Esophagus muscularis mucosa (tissue), 4 donors: ENCODE measurements at regions not wholly inside any gene's neighbourhood (a gene's known extent, or its start where the extent isn't known, plus 50 kb on each side); places are given as distances from the start of the nearest gene placed in this dataset.

Experiments
- DNase-seq: peaks from one replicate; pipeline ENCODE4 v3.0.0-alpha.2; 2017; ENCODE audit errors: extremely low spot score
- H3K27ac ChIP-seq, 4 donors: fragments of 200-600 bp; sonication (generic); replicated peaks in 1 of 4; 1 replicate in 3 of 4; 2 replicates in 1 of 4; pipeline ENCODE4 v1.5.1; 2016 to 2019; ENCODE audit warnings: mild to moderate bottlenecking in 1 of 4
- H3K27me3 ChIP-seq, 4 donors: fragments of 200-600 bp; sonication (generic); one replicate each; pipeline versions ENCODE4 v1.5.1 to v1.6.0; 2016 to 2019
- H3K36me3 ChIP-seq, 4 donors: fragments of 200-600 bp; sonication (generic); one replicate each; pipeline ENCODE4 v1.5.1; 2016 to 2019
- H3K4me1 ChIP-seq, 4 donors: fragments of 200-600 bp; sonication (generic); one replicate each; pipeline ENCODE4 v1.5.1; 2016 to 2019
- H3K4me3 ChIP-seq, 4 donors: fragments of 200-600 bp; sonication (generic); 1 replicate in 2 of 4; 2 replicates in 2 of 4; pipeline ENCODE4 v1.5.1; 2016 to 2019; ENCODE audit warnings: mild to moderate bottlenecking in 4 of 4, moderate library complexity in 1 of 4
- H3K9me3 ChIP-seq, 4 donors: fragments of 200-600 bp; sonication (generic); 1 replicate in 3 of 4; 2 replicates in 1 of 4; pipeline ENCODE4 v1.5.1; 2016 to 2019
- EP300 ChIP-seq: sonication (generic); formaldehyde crosslinking; IDR thresholded peaks from one replicate; pipeline ENCODE4 v1.6.1; 2017; ENCODE audit warnings: antibody characterized with exemption
- POLR2A ChIP-seq: fragments of 450-650 bp; IDR thresholded peaks from one replicate; pipeline ENCODE4 v1.6.1; 2017; ENCODE audit warnings: antibody characterized with exemption, moderate library complexity, mild to moderate bottlenecking, low read depth
- POLR2AphosphoS5 ChIP-seq, 2 donors: sonication (generic); formaldehyde crosslinking; IDR thresholded peaks; one replicate each; pipeline ENCODE4 v1.6.1; 2017; ENCODE audit warnings: antibody characterized with exemption in 2 of 2
- WGBS: methylation state at CpG from one replicate; pipeline ENCODE4 v1.1.5; 2018; 5-methylcytosine and 5-hydroxymethylcytosine counted together
- intact Hi-C: fragments of 100-400 bp; cut with DNase I; formaldehyde crosslinking; loops from one replicate; pipeline ENCODE4 v1.15.1; 2023
- TF ChIP-seq, protein P1 (sequence below), 3 experiments: fragments of 200-600 bp in 2 of 3; fragments of 450-650 bp in 1 of 3; sonication (generic) in 2 of 3; IDR thresholded peaks; one replicate each; pipeline ENCODE4 v1.5.1; 2017 to 2019; ENCODE audit warnings: antibody characterized with exemption in 3 of 3, mild to moderate bottlenecking in 2 of 3, moderate library complexity in 1 of 3

- intact Hi-C loops: no loop called here
- no peak for TF ChIP-seq POLR2A
- WGBS: 86% methylated on average over 1 of the region's 1 CpG
- Histone ChIP-seq H3K4me1 (no peaks in the 10 kb centered on the region), H3K27me3 (no peaks in the 10 kb centered on the region), H3K4me3 (no peak overlapping the region), H3K27ac (no peak overlapping the region), H3K36me3 (no peaks in the 10 kb centered on the region), H3K9me3 (no peaks in the 10 kb centered on the region)
- no peak for DNase-seq
Observed at GRCh38 chr21:24259241-24259640, 1348.0 kb downstream of the MRPL39 start.

DNA sequence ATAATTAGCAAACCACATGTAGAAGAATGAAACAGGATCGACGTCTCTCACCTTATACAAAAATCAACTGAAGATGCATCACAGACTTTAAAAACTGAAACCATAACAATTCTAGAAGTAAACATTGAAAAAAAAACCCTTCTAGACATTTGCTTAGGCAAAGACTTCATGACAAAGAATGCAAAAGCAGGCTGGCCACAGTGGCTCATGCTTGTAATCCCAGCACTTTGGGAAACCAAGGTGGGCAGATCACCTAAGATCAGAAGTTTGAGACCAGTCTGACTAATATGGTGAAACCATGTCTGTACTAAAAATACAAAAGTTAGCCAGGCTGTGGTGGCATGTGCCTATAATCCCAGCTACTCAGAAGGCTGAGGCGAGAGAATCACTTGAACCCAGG lies 1351.7 kb downstream of the MRPL39 start:
- 83% methylated on average over 3 of the region's 3 CpGs for WGBS
- H3K36me3 ChIP-seq: no peaks in the 10 kb centered on the region
- intact Hi-C loops: no loop called here
- no peak overlapping the region for H3K4me3 ChIP-seq
- no peak overlapping the region for H3K27ac ChIP-seq
- H3K27me3 ChIP-seq: no peaks in the 10 kb centered on the region
- TF ChIP-seq POLR2AphosphoS5 (IDR thresholded peaks at IDR 0.05) (no peak), EP300 (no peak), POLR2A (no peak)
- TF ChIP-seq, protein P1, sequence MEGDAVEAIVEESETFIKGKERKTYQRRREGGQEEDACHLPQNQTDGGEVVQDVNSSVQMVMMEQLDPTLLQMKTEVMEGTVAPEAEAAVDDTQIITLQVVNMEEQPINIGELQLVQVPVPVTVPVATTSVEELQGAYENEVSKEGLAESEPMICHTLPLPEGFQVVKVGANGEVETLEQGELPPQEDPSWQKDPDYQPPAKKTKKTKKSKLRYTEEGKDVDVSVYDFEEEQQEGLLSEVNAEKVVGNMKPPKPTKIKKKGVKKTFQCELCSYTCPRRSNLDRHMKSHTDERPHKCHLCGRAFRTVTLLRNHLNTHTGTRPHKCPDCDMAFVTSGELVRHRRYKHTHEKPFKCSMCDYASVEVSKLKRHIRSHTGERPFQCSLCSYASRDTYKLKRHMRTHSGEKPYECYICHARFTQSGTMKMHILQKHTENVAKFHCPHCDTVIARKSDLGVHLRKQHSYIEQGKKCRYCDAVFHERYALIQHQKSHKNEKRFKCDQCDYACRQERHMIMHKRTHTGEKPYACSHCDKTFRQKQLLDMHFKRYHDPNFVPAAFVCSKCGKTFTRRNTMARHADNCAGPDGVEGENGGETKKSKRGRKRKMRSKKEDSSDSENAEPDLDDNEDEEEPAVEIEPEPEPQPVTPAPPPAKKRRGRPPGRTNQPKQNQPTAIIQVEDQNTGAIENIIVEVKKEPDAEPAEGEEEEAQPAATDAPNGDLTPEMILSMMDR (IDR thresholded peaks at IDR 0.05): no peak
- H3K9me3 ChIP-seq: no peaks in the 10 kb centered on the region
- no peak for DNase-seq
- no peaks in the 10 kb centered on the region for H3K4me1 ChIP-seq

GRCh38 chr21:24225431-24225830 lies 1381.8 kb downstream of the MRPL39 start:
- Histone ChIP-seq H3K27ac (no peak overlapping the region), H3K27me3 (no peaks in the 10 kb centered on the region), H3K9me3 (peaks cover 0 to 9% (median 0%) of the 10 kb centered on the region in 4 donors), H3K36me3 (no peaks in the 10 kb centered on the region), H3K4me3 (no peak overlapping the region), H3K4me1 (no peaks in the 10 kb centered on the region)
- DNase-seq: no peak
- intact Hi-C loops: no loop called here
- TF ChIP-seq EP300 (no peak), POLR2AphosphoS5 (IDR thresholded peaks at IDR 0.05) (no peak), POLR2A (no peak)
- TF ChIP-seq, protein P1 (IDR thresholded peaks at IDR 0.05): no peak
- WGBS: 83% methylated on average over 1 of the region's 1 CpG

- no peaks in the 10 kb centered on the region for H3K4me1 ChIP-seq
- WGBS: 83% methylated on average over 4 of the region's 4 CpGs
- no peak for DNase-seq
- no peak overlapping the region for H3K27ac ChIP-seq
- intact Hi-C loops: no loop called here
- TF ChIP-seq EP300 (no peak), POLR2A (no peak), POLR2AphosphoS5 (IDR thresholded peaks at IDR 0.05) (no peak)
- TF ChIP-seq, protein P1 (IDR thresholded peaks at IDR 0.05): no peak
- no peak overlapping the region for H3K4me3 ChIP-seq
- H3K9me3 ChIP-seq: peaks cover 0 to 9% (median 0%) of the 10 kb centered on the region in 4 donors
- no peaks in the 10 kb centered on the region for H3K36me3 ChIP-seq
- H3K27me3 ChIP-seq: no peaks in the 10 kb centered on the region
Observed at GRCh38 chr21:24224422-24224821, 1382.9 kb downstream of the MRPL39 start.

GRCh38 chr21:24223624-24224023 lies 1383.7 kb downstream of the MRPL39 start:
- H3K27me3 ChIP-seq: no peaks in the 10 kb centered on the region
- no peak for TF ChIP-seq EP300
- no peak for TF ChIP-seq POLR2AphosphoS5 (IDR thresholded peaks at IDR 0.05)
- no peak for TF ChIP-seq POLR2A
- TF ChIP-seq, protein P1 (IDR thresholded peaks at IDR 0.05): no peak
- no peak for DNase-seq
- H3K4me3 ChIP-seq: no peak overlapping the region
- H3K36me3 ChIP-seq: no peaks in the 10 kb centered on the region
- peaks cover 0 to 9% (median 0%) of the 10 kb centered on the region in 4 donors for H3K9me3 ChIP-seq
- H3K27ac ChIP-seq: no peak overlapping the region
- intact Hi-C loops: no loop called here
- H3K4me1 ChIP-seq: no peaks in the 10 kb centered on the region
- WGBS: 71% methylated on average over 2 of the region's 2 CpGs
